Nucleus accumbens (tissue), 56 donors: ENCODE measurements at regions not wholly inside any gene's neighbourhood (a gene's known extent, or its start where the extent isn't known, plus 50 kb on each side); places are given as distances from the start of the nearest gene placed in this dataset.

Experiments used
- DNase-seq, 56 donors: peaks; one replicate each; lab custom pipeline; 2025; lab: John Stamatoyannopoulos, UW

DNA sequence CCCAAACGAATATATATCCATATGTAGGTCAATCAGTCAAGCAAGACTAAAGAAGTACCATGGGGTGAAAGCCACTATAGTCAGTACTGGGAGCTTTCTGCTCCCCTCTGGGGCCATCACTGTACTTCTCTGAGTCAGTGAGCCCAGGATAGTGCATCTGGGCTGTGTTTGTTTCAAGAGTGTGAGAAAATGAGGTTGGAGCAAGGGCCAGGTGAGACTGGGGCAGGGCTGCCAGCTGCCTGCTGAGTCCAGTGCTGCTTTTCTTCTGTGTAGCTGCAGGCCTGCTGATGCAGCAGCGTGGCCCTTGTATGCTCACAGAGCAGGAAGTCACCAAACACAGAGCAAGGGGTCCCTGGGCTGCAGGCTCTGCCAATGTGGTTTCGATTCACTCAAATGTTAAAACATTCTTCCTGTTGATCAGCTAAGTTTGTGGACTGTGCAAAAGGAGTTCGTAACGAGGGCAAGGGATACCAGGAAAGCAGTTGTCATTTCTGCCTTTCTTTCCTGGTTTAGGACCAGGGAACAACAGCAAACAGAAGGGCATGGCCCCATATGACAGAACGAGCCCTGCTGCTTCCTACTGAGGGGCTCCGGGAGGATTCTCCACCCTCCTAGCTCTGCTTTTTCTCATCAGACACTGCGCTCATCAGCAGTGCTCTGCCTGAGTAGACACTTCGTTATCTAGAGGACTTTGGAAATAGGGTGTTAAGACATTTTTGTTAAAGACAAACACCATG is 65.4 kb upstream of the TNS3 start:
- peak in 4 of 56 donors; percentile 5 to 38 (median 12) for DNase-seq

DNA sequence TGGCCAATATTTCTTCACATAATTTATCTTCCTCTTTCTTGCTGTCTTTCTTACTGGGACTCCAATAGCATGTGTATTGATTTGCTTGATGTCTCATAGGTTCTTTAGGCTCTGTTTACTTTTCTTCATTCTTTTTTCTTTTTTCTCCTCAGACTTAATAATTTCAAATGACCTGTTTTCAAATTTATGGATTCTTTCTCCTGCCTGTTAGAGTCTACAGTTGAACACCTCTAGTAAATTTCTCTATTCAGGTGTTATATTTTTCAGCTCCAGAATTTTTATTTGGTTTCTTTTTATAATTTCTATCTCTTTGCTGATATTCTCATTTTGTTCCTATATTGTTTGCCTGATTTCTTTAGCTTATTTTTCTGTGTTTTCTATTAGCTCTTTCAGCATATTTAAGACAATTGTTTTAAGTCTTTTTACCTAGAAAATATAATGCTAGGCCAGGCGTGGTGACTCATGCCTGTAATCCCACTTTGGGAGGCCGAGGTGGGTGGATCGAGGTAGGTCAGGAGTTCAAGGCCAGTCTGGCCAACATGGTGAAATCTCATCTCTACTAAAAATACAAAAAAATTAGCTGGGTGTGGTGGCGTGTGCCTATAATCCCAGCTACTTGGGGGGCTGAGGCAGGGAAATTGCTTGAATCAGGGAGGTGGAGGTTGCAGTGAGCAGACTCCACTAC is 61.9 kb upstream of the TNS3 start:
- DNase-seq = no peak

DNA sequence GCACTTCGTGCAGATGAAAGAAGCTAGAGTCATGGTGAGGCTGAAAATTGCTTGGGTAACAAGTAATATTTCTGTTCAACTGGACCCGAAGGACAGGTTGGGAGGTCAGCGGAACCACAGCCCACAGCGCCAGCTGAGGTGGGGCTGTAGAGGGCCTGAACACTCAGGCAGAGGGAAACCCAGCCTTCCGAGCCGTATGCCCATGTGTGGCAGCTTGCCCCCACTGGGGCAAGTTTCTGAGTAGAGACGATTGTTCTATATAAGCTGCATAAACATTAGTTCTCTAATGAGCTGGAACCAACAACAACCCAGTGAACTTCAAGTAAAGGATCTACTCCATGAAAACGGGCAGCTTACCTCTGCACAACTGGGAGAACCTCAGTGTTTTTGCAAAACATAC is 58.4 kb upstream of the TNS3 start:
- DNase-seq = no peak

DNA sequence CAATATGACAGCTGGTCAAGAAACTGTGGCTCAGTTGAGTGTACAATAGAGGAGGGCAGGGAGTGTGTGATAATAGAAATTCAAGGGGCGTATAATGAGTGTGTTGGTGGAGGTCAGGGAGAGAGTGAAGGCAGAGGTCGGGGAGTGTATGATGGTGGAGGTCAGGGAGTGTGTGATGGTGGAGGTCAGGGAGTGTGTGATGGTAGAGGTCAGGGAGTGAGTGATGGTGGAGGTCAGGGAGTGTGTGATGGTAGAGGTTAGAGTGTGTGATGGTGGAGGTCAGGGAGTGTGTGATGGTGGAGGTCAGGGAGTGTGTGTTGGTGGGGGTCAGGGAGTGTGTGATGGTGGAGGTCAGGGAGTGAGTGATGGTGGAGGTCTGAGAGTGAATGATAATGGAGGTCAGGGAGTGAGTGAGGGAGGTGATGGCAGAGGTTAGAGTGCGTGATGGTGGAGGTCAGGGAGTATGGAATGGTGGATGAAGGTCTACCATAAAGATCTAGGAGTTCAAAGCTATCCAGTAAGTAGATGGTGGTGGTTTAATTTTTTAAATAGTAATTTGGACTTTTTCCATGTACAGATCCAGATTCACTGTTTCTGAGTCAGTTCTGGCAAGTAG is 57.7 kb upstream of the TNS3 start:
- no peak for DNase-seq

DNA sequence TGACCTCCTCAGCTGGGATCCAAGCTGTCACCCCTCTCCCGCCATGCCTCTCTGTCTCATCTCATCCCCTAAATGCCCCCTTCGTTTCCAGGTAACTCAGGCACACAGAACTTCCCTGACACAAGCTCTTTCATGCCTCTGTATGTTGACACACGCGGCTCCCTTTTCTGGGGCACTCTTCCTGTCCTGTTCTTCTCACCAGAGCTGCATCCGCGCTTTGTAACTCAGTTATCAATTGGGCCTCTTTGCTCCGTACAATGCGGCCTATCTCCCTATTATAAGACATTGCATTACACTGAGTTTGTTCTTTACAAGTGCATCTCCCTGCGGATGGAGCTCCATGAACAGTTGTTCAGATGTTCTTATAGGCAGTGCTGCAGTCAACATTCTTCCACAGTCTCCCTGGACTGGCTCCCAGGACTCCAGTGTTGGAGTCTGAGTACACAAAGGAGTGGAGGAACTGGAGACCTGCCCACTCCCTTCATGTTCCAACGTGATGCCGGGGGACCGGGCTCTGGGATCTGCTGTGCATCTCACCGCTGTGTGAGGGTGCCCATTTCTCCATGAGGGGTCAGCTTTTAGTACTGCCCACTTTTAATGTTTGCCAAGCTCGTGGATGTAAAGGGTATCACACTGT is 56.9 kb upstream of the TNS3 start:
- DNase-seq = peak in 3 of 56 donors; percentile 14 to 26 (median 19)

DNA sequence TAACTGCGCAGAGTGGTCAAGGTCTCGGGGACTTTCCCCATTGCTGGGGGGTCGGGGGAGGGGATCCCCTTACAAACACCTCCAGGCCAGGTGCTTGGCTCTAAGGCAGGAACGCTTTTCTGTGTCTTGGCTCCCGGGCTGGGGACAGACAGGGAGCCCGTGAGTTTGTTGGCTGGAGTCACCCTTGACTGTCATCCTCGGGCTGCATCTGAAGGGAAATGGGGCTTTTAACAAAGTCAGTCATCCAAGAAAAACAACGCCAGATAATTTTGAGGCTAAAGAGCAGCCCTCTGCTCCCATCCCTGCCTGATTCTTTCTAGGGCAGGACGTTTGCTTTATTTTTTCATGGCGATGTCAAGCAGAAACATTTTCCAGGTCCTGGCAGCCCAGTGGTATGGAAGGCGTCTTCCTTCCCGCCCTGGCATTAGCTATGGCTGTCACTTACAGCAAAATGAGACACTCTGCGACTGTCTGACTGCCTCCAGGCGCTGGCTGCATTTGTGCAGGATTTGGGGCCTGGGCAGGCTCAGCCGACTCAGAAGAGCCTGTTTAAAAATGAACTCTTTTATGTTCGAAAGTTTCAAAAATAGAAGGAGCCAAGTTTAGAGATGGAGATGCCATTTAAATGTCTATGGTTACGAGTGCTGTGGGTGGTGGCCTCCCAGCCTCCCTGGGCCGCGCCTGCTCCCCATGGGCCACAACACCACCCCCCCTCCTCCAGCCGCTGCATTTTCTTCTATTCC is 54.7 kb upstream of the TNS3 start:
- peak in 3 of 56 donors; percentile 13 to 55 (median 17) for DNase-seq

DNA sequence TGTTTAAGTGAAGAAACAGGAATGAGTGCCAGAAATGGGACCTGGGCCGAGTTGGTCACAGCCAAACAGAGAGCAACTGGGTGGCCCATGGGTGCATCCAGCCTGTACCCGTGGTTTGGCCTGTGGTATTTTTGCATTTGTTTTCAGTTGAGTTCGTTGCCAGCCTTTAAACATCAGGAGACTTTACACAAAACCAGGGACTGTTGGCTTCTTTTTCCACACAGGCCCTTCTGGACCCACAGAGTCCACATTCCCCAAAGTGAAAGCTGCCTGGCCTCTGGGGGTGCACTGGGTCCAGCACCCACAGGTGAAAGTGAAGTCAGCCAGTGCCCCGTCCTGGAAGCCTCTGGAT is 54.1 kb upstream of the TNS3 start:
- DNase-seq = no peak

DNA sequence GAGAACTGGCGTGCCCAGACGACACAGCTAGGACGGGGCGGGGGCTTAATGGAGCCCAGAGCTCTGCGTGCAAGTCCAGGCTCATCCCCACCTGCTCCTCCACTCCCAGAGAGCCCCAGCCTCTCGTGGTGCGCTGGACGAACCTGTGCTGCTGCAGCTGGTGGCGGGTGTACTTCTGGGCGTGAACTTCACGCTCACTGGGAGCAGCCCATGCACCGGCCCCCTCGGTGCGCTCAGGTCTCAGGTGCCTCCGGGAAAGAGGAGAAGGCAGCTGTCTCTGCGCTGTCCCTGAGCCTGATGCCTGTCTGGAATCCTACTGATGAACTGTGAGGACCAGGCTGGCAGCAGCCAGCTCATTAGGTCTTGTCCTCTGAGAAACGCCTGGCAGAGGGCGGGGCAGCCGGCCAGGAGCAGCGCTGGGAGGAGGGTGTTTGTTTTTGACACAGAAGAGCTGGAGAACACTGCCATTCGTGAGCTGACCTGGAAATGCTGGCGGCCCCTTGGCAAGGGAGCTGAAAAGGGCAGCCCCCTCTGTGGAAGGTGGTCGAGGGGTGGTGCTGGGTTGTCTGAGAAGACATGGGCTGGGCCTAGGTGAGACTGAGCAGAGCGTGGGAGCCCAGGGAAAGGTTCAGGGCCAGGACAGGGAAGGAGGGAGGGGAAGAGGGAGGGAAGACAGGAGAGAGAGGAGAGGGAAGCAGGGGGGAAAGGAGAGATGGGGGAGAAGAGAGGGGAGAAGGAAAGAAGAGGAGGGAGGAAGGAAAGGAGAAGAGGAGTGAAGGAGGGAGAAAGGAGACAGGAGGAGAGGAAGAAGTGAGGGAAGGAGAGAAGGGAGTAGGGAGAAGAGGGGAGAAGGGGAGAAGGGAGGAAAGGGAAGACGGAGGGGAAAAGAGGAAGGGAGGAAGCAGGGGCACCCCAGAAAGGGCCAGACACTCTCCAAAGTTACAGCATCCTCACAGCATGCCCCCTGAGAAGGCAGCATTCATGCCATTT is 53.5 kb upstream of the TNS3 start:
- DNase-seq = peak in 8 of 56 donors; percentile 10 to 49 (median 23)

DNA sequence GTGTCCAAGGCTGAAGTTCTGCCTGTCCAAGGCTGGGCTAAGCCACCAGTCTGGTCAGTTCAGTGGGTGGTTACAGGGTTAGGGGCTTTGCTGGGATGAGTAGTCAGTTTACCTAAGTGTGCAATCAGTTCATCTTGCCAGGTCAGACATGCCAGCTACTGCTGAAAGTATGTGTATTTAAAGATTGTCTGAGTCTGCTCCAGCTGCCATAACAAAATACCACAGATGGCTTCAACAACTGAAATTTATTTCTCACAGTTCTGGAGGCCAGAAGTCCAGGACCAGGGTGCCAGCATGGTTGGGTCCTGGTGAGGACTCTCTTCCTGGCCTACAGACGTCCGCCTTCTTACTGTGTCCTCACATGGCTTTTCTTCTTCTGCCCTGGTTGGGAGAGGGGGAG is 52.4 kb upstream of the TNS3 start:
- no peak for DNase-seq

DNA sequence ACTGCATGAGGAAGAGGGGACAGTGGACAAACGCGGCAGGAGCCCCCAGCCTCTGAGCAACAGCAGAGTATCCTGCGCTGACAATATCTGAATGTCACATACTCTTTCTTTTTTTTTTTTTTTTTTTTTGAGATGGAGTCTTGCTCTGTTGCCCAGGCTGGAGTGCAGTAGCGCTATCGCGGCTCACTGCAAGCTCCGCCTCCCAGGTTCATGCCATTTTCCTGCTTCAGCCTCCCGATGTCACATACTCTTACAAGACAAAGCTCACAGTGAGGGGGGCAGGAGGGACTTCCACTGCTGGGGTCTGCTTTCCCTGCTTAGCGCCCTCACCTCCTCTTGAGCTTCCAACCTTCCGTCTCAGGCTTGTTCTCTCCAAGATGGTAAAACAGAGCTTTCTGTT is 51.2 kb upstream of the TNS3 start:
- no peak for DNase-seq
